Right hindlimb (tissue), 1 donor: ENCODE measurements at regions not wholly inside any gene's neighbourhood (a gene's known extent, or its start where the extent isn't known, plus 50 kb on each side); places are given as distances from the start of the nearest gene placed in this dataset.
"Not testable (repeated sequence)": the region's sequence is repeated elsewhere in the genome, so short reads cannot be mapped to it uniquely, and the experiment has no call there.

Source experiments
- DNase-seq: peaks from one replicate; pipeline ENCODE4 v3.0.0-alpha.2; 2018

DNA sequence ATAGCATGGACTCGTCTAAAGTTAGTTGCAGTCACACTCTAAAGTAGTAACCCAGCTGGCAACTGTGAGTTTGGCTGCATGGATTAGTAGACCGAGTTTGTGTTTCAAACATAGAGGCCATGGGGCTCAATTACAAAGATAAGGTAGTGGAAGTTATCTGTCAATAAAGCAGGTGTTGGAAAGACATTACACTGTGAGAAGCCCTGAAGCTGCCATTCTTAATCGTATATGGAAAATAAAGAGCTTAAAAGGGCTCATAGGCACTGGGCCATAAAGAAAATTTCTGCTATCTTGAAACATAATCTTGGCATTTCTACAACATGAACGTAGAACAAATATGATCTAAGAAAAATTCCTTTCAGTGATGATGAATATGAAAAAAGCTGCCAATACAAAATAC is 837.7 kb downstream of the REEP3 start:
- DNase-seq = no peak

DNA sequence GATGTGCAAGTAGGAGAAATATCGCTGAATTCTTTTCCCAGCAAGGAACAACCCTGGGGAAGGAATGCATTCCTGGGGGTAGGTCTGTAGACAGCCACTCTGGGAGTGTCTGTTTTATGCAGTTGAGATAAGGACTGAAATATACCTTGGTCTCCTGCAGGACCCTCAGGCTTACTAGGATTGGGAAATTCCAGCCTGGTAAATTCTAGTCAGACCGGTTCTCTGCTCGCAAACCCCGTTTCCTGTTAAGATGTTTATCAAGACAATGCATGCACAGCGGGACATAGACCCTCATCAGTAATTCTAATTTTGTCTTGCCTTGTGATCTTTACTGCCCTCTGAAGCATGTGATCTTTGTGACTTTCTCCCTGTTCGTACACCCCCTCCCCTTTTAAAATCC is 839.0 kb downstream of the REEP3 start:
- not testable (repeated sequence) for DNase-seq

DNA sequence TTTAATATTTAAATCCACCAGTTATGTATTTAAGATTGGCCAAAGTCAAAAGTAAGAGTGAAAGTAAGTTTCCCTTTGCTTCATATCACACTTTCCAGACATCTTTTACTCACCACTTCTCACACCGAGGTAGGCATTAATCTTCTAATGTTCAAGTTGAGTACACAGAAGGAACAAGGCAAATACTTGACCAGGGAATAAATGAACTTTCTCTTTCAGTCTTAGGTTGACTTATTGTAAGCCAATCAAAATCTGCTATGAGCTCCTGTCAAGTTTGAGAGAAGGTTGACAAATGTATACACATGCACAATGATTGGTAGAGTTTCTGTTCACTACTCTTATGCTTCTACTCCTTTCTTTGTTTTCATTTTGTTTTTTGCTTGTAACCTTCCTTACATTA is 842.5 kb downstream of the REEP3 start:
- no peak for DNase-seq

DNA sequence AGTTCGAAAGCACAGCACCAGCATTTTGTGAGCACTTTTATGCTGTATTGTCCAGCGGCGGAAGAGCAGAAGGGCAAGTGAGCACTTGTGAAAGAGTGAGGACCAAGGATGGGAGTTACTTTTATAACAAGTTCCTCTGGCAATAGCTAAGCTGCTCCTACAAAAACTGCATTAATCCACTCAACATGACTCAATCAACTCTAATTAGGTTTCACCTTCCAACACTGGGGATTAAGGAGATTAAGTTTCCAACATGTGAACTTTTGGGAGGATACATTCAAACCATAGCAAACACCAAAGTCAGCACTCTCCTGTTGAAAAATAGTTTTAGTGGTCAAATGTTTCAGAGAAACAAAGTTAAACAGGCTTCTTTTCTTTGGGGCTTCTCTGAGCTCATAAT is 844.5 kb downstream of the REEP3 start:
- no peak for DNase-seq

DNA sequence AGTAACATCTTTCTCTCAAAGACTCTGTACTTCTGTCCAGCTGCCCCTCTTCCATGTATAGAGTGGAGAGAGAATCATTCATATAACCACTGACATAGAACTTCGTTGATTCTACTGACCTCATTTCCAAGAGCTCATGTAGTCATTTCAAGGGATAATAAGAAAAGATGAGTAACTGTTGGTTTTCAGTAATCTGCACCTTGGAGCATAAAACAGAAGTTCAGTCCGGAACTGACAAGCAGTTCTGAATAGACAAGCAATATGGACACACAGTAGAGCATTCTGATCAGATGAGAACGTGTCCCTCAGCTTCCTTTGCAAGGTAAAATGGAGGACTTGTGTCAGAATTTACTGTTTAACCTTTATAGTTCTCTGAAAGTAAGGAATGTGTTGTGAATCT is 847.1 kb downstream of the REEP3 start:
- DNase-seq = no peak

DNA sequence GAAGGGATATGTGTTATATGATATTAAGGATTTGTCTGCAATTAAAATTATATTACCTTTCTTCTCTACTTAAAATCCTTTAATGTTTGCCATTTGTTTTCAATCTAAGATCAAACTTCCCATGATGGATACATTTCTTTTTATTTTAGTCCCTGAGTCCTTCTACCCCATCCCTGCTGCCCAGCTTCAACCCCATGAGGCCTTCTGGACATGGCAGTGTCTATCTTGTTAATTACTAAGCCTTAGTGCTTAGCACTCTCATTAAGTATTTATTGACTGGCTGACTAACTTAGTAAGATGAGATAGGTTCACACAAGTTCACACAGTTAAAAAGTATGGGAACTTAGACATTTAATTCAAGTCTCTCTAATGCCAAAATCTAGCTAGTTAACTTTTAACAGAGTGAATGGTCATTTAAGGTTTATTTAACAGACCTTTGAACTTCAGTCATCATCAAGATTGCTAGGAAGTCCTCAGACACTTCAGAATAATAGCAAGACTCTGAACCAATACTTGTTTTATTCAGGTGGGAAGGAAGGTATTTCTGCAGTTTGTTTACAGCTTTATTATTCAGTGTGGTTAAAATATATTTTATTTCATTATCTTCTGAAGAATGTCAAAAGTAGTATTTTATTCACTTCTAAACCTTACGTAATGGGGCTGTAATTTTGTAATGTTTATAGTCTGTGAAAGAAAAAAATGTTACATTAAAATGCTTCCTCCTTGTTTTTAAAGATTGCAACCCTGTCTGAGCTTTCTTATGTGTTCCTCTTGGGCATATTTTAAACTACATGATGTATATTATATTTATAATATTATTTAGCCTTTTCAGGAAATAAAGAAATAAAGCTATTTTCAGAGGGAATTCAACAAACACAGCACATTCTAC is 848.9 kb downstream of the REEP3 start:
- DNase-seq = no peak

DNA sequence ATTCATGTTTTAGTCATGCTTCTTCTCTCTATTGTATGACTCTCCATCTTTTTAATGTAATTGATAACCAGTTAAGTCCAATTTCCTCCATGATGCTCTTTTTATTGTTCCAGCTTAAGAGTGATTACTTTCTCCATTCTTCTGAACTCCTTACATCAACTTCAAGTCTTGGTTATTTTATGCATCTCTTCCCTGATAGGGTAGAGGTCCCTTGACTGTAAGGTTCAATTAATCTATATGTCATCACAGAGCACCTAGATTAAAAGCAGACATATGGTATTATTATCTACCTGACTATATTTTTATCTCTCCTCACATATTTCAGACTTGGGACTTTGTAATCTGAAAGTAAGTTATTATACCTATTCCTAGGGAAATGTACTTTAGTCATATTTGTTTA is 853.1 kb downstream of the REEP3 start:
- no peak for DNase-seq

DNA sequence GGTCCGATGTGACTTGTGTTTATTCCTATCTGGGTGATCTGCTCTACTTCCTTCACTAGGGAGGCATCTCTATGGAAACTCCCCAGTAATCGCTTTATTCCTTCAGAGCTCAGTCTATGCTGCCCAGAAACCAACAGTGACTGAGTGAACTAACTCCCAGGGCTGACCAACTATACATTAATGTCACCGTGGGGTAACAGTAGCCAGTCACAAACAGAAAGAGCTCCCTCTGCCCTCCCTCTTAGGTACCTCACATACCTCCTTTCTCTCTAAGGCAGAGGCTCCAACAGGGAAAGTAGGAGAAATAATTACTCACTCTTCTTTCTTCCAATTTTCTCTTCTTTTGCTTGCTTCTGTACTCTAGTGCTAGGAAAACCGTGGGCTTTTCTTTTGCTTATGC is 855.0 kb downstream of the REEP3 start:
- DNase-seq = no peak

DNA sequence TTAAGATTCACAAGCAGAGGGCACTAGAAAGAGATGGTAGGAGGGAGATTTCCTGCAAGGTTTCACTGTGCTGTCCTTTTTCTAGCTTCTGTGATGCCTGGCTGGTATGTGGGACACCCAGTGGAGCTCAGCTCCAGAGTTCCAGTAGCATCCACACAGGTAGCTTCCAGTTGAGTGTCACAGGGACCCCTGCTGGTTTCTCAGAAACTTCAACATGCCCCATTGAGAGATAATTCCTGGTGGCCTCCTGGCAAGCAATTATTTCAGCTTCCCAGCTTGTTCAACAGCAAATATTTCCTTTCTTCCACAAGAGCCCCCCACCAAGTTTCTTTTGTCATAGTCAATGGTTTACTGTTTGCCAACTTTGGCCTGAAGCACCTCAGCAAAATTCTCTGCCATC is 858.7 kb downstream of the REEP3 start:
- no peak for DNase-seq

DNA sequence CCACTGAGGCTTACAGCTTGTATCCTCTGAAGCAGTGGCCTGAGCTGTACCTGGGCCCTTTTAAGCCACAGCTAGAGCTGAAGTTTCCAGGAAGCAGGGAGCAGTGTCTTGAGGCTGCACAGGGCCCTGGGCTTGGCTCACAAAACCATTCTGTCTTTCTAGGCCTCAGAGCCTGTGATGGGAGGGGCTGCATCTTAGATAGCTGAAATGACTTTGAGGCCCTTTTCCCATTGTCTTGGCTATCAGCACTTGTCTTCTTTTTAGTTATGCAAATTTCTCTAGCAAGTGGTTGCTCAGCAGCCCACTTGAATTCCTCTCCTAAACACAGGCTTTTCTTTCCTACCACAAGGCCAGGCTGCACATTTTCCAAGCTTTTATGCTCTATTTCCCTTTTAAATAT is 864.2 kb downstream of the REEP3 start:
- no peak for DNase-seq

DNA sequence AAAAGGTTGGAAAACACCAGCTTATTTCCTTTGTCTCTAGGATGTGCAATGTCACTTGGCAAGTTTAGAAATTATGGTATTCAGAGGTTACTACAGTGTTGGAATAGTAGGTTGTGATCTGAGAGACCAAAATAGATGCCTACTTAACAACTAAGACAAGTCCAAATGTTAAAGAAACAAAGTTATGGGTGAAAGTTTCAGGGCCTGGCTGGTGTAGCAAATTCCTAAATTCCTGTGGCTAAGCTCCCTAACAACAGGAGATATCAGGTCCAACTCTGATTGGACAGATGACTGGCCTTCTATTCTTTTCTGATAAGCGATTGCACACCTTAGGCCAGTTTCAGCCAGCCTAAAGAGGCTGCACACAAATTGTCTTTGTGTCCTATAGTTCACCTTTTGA is 873.5 kb downstream of the REEP3 start:
- DNase-seq = no peak

DNA sequence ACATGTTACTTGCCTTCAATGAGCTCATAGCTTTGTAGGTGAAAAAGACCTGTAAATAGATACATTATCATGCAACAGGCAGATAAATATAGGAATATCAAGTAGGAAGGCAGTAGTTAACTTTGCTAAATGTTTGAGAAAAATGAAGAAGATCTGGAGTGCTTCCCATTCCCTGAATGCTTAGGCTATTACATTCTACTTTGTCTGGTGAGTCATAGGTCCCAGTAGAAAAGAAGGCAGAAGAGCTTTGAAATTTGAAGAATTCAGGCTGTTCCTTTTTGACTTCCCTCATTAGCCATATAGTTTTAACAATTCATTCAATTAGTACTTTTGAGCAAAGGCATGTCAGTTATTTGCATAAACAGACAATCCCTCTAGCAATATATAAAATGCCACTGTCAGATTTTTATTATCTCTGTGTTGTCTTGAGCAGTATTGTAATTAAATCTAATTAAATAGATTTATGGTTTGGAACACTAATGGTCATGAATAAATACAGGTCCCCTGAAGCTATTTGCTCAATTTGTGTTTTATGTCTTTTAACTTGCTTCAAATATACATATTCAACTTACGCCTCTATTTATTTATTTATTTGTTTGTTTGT is 875.0 kb downstream of the REEP3 start:
- DNase-seq = no peak

DNA sequence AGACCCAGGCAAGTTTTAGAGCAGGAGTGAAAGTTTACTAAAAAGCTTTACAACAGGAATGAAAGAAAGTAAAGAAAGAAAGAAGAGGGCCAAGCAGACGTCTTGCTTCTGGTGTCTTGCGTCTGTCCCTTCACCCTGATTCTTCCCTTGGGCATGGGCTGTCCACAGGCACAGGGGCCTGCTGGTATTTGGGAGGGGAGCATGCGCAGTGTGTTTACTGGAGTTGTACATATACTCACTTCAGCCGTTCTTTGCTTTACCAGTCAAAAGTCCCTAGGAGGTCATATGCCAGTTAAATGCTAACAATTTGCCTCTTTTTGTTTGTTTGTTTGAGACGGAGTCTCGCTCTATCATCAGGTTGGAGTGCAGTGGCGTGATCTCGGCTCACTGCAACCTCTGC is 875.9 kb downstream of the REEP3 start:
- no peak for DNase-seq

DNA sequence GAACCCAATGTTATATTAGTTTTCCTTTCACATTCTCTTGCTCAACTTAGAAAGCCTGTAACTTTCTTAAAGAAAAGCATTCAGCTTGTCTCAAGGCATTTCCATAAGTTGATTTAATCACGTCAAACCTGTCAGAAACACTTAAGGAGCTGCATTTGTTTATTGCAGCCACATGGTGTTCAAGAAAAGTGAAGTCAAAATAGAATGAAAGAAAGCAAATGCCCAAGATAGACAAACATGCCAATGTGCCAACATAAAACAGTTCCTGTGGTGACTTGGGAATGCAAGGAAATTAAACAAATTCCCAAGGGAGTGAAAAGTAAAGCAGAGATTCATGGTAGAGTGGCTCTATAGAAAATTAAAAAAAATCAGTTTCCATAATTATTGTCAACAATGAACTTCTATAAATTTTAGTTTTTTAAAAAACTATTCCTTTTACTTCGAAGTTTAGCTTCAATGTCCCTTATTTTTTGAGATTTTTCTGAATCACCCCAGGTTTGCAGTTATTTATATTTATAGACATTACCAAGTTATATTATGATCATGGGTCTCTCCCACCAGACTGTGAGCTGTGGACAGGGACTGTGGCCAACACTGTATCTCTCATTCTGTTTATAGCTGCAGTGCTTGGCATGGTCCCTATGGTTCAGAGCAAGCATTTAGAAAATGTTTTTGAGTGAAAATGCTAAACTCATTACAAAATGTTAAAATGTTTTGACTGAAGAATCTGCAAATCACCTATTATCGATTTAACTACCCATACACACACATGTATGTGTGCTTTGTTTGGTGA is 887.4 kb downstream of the REEP3 start:
- DNase-seq = no peak

DNA sequence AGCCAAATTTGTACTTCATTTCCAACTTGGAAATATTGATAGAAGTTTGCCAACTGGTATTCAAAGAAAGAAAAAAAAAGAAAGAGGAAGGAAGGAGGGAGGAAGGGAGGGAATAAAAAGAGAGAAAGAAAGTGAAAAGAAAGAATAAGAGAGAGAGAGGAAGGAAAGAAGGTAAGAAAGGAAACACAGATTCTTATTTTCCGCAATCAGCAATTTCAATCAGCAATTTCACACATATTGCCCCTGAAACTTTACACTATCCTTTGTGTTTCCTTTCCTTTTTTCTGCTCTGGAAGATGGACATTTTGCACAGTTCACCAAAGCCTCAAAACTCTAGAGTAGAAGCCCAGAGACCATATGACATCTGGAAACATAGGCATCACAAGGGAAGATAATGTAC is 888.1 kb downstream of the REEP3 start:
- DNase-seq = no peak

DNA sequence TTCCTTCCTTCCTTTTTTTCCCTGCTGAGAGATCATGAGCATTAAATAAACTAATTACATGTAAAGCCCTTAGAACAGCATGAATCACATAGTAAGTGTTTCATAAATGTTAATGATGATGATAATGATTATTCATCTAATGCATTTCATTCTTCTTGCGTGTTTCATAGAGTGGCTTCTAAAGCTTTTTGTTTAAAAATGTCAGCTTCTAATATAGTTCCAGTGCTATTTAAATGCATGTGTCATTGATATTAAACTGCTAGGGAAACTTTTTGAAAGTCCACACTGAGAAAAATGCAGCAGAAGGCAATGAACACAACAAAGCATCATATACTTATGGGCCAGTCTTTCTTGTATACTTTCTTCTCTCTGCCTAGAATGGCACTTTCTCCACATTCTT is 894.8 kb downstream of the REEP3 start:
- DNase-seq = no peak

DNA sequence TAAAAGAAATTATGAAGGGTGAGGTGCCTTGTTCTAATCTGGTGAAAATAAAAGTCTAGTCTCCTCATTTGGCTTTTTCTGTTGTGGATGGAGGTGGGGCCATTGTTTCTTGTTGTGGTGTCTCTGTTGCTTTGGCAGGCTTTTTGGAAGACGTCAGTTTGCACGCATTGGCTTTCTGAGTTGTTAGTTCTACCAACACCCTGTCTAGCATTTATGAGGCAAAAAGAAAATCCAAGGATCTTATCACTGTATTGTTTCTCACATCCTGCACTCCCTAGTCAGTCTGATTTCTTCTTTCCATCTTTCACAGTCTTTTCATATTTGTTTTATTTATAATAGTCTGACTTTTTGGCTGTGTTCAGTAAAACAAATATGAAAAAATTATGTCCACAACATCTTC is 898.3 kb downstream of the REEP3 start:
- no peak for DNase-seq

DNA sequence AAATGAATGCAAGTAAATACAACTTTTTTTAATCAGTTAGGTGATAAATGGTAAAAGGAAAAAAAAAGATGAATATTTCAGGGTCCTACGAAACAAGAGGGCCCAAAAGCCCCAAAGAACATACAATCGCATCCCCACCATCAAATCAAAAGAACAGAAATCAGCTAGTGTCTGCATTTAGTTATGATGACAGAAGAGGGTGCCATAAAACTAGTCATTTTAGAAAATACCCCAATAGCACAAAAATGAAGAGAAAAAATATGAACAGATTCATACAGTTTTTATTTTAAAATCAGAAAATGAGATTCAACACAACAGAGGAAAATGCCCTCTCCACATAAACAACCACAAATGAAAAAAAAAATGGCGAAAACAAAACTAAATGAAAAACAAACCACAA is 905.5 kb downstream of the REEP3 start:
- no peak for DNase-seq

DNA sequence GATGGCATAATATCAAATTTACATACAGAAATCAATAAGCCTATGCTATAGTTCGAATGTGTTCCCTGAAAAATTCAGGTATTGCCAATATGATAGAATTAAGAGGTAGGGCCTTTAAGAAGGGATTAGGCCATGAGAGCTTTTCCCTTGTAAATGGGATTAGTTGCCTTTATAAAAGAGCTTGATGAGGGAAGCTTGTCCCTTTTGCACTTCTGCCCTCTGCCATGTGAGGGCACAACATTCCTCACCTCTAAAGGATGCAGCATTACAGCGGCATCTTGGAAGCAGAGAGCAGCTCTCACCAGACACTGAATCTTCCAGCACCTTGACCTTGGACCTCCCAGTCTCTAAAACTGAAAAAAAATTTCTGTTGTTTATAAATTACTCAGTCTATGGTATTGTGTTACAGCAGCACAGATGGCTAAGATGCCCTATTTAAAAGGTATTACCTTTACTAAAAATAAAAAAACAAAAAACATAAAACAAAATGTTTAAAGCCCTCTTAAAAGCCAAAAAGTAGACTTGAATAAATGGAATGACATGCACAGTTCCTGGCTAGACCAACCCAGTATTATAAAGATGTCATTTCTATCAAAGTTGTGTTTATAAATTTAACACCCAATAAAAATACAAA is 909.6 kb downstream of the REEP3 start:
- no peak for DNase-seq

DNA sequence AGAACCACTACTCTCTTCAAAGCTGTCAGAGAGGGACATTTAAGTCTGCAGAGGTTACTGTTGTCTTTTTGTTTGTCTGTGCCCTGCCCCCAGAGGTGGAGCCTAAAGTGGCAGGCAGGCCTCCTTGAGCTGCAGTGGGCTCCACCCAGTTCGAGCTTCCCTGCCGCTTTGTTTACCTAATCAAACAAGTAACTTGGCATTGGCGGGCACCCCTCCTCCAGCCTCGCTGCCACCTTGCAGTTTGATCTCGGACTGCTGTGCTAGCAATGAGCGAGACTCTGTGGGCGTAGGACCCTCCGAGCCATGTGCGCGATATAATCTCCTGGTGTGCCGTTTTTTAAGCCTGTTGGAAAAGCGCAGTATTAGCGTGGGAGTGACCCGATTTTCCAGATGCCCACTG is 920.7 kb downstream of the REEP3 start:
- not testable (repeated sequence) for DNase-seq

DNA sequence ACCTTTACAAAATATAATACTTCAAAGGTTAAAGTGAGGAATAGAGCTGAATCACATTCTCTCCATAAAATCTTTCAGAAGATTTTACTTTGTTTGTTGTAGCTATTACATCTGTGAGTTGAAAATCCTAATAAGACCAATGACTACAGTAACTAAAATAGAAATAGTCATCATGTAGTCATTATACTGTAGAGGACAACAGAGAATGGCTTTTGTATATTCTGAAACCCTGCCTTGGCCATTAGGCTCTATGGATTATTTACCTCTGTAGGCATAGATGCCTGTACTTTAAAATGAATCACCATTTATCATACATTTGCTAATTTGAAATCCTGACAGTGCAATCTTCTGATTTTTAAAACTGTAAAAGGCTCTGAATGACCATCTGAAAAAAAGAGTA is 923.0 kb downstream of the REEP3 start:
- no peak for DNase-seq

DNA sequence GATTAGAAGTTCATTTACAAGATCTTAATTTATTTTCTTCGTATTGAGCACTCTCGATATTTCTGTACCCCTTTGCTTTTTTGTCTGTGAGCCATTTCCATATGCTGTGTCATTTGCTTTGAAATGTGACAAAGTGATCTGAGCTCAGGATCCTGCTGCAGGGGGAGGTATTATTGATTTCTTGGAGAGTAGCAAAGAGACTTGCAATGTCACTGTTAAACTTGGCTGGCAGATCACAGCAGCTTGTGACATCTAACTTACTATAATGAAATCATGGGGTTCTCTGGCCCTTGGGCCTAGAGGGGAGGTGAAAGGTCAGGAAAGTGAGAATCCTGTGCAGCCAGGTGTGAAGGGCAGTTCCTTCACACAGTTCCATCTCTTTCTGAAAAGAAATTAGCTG is 923.4 kb downstream of the REEP3 start:
- no peak for DNase-seq

DNA sequence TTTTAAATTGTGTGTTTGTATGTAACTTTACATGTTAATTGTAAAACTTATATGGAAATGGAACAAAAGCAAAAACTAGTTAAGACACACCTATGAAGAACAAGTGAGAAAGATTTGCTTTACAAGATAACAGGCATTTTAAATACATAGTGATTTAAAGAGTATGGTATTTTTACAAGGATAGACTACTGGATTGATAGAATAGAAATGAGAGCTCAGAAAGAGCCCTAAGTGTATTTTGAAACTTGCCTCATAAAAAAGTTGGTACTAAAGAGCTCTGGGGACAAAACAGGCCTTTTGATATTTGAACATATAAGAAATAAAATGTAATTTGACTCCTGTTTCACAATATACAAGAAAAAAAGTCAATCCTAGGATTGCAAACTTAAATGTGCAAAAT is 928.4 kb downstream of the REEP3 start:
- no peak for DNase-seq

DNA sequence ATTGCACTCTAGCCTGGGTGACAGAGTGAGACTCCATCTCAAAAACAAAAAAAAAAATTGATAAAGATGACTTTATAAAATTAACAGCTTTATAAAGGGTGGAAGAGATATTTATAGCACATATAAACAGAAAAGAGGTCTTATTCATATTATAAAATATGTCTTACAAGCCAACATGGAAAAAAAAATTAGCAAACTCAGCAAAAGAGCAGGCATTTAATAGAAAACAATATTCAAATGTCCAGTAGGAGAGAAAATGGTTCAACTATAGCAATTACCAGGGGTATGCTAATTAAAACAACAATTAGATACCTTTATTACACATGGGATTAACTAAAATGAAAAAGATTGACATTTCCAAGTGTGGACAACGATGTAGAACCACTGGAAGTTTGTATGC is 929.1 kb downstream of the REEP3 start:
- DNase-seq = no peak
